GM04504 (cell line): ENCODE measurements at regions not wholly inside any gene's neighbourhood (a gene's known extent, or its start where the extent isn't known, plus 50 kb on each side); places are given as distances from the start of the nearest gene placed in this dataset.

Source experiments
- DNase-seq: peaks from one replicate; pipeline ENCODE4 v3.0.0-alpha.2; 2012; ENCODE audit warnings: low read depth

- no peak for DNase-seq
Measured at GRCh38 chr18:47543080-47543479, 291.6 kb upstream of the SKOR2 start.

- DNase-seq, result no peak
Measured at GRCh38 chr18:47542551-47542950, 291.1 kb upstream of the SKOR2 start.

GRCh38 chr18:47531717-47532116, 280.3 kb upstream of the SKOR2 start:
- no peak for DNase-seq

GRCh38 chr18:47530695-47531094, 279.2 kb upstream of the SKOR2 start:
- DNase-seq, result no peak

GRCh38 chr18:47528343-47528742, 276.9 kb upstream of the SKOR2 start:
- DNase-seq, result no peak

- no peak for DNase-seq
Measured at GRCh38 chr18:47526147-47526546, 274.7 kb upstream of the SKOR2 start.

- DNase-seq, result no peak
Measured at GRCh38 chr18:47522359-47522758, 270.9 kb upstream of the SKOR2 start.

- DNase-seq, result no peak
Measured at GRCh38 chr18:47520263-47520662, 268.8 kb upstream of the SKOR2 start.

- DNase-seq, result no peak
Measured at GRCh38 chr18:47519706-47520105, 268.2 kb upstream of the SKOR2 start.

- no peak for DNase-seq
Measured at GRCh38 chr18:47519277-47519676, 267.8 kb upstream of the SKOR2 start.

GRCh38 chr18:47513614-47514013, 262.2 kb upstream of the SKOR2 start:
- DNase-seq, result no peak

GRCh38 chr18:47512726-47513435, 261.4 kb upstream of the SKOR2 start:
- DNase-seq, result no peak

- DNase-seq, result no peak
Measured at GRCh38 chr18:47512056-47512455, 260.6 kb upstream of the SKOR2 start.

GRCh38 chr18:47510831-47511230, 259.4 kb upstream of the SKOR2 start:
- DNase-seq, result no peak

- DNase-seq, result no peak
Measured at GRCh38 chr18:47507651-47508050, 256.2 kb upstream of the SKOR2 start.

GRCh38 chr18:47506897-47507296, 255.4 kb upstream of the SKOR2 start:
- no peak for DNase-seq

GRCh38 chr18:47501946-47502345, 250.5 kb upstream of the SKOR2 start:
- DNase-seq, result no peak

GRCh38 chr18:47500930-47501329, 249.5 kb upstream of the SKOR2 start:
- DNase-seq, result no peak

- no peak for DNase-seq
Measured at GRCh38 chr18:47492691-47493090, 241.2 kb upstream of the SKOR2 start.

- no peak for DNase-seq
Measured at GRCh38 chr18:47490882-47491281, 239.4 kb upstream of the SKOR2 start.

GRCh38 chr18:47485221-47485797, 233.8 kb upstream of the SKOR2 start:
- DNase-seq, result no peak

GRCh38 chr18:47484068-47484467, 232.6 kb upstream of the SKOR2 start:
- no peak for DNase-seq

- DNase-seq, result no peak
Measured at GRCh38 chr18:47480166-47480565, 228.7 kb upstream of the SKOR2 start.

- no peak for DNase-seq
Measured at GRCh38 chr18:47471784-47472183, 220.3 kb upstream of the SKOR2 start.
